IMR-90 (cell line): ENCODE measurements at regions not wholly inside any gene's neighbourhood (a gene's known extent, or its start where the extent isn't known, plus 50 kb on each side); places are given as distances from the start of the nearest gene placed in this dataset.

ENCODE experiments used
- ATAC-seq: fragments of 200-7000 bp; cut with Tn5 transposase; 2 replicates; pipeline ENCODE4 v1.9.1; 2020; ENCODE audit warnings: low read depth, mild to moderate bottlenecking, moderate library complexity
- BruUV-seq: library from RNA; stranded (reverse); fragments of 400-500 nt; replicated peaks from 2 replicates; lab custom pipeline; 2021; lab: Mats Ljungman, UMichigan
- CTCF ChIA-PET: fragments of 300-600 bp; formaldehyde crosslinking; extraction: SDS; loops from one replicate; lab custom pipeline; 2021; ENCODE audit warnings: antibody characterized with exemption; lab: Yijun Ruan, JAX
- POLR2A ChIA-PET: fragments of 300-600 bp; sonication (Branson Sonifier 250); formaldehyde crosslinking; loops from one replicate; lab custom pipeline; 2022; ENCODE audit warnings: antibody characterized with exemption; ENCODE audit not compliant: unreplicated experiment; lab: Charles Lee
- DNase-seq: peaks from one replicate; pipeline ENCODE4 v3.0.0; 2013
- H2AFZ ChIP-seq: replicated peaks from 2 replicates; pipeline ENCODE3; 2013; ENCODE audit warnings: low read length, mild to moderate bottlenecking; ENCODE audit not compliant: poor library complexity
- H2AK5ac ChIP-seq: 2 replicates; pipeline ENCODE4 v1.6.1; 2013; ENCODE audit warnings: low read depth, low read length, inconsistent platforms
- H2AK9ac ChIP-seq: replicated peaks from 2 replicates; pipeline ENCODE3; 2013; ENCODE audit warnings: mild to moderate bottlenecking, low read depth, low read length, moderate library complexity; ENCODE audit not compliant: poor library complexity
- H2BK120ac ChIP-seq: 2 replicates; pipeline ENCODE4 v1.6.1; 2013; ENCODE audit warnings: low read depth, low read length, inconsistent platforms
- H2BK15ac ChIP-seq: 3 replicates; pipeline ENCODE4 v1.6.1; 2013; ENCODE audit warnings: low read depth, low read length, inconsistent platforms
- H2BK20ac ChIP-seq: 2 replicates; pipeline ENCODE4 v1.6.1; 2013; ENCODE audit warnings: low read depth, mild to moderate bottlenecking, inconsistent platforms, low read length, moderate library complexity
- H2BK5ac ChIP-seq: 2 replicates; pipeline ENCODE4 v1.6.1; 2013; ENCODE audit warnings: mild to moderate bottlenecking, low read depth, low read length, inconsistent platforms; ENCODE audit not compliant: poor library complexity, severe bottlenecking
- H3K14ac ChIP-seq: replicated peaks from 2 replicates; pipeline ENCODE4 v1.6.1; 2013; ENCODE audit warnings: low read depth, low read length, inconsistent platforms
- H3K18ac ChIP-seq: 2 replicates; pipeline ENCODE4 v1.6.1; 2013; ENCODE audit warnings: low read depth, low read length, control low read depth
- H3K23ac ChIP-seq: 2 replicates; pipeline ENCODE4 v1.6.1; 2013; ENCODE audit warnings: low read depth, low read length, inconsistent platforms
- H3K27ac ChIP-seq: 2 replicates; pipeline ENCODE4 v1.5.1; 2013; ENCODE audit warnings: mild to moderate bottlenecking, control low read depth, low read length; ENCODE audit not compliant: insufficient read depth
- H3K27me3 ChIP-seq: 2 replicates; pipeline ENCODE4 v1.6.1; 2013; ENCODE audit warnings: low read length; ENCODE audit not compliant: control insufficient read depth, insufficient read depth
- H3K36me3 ChIP-seq: 2 replicates; pipeline ENCODE4 v1.6.1; 2013; ENCODE audit warnings: low read length, mixed read lengths; ENCODE audit not compliant: control insufficient read depth, insufficient read depth
- H3K4ac ChIP-seq: 2 replicates; pipeline ENCODE4 v1.6.1; 2013; ENCODE audit warnings: low read depth, low read length, inconsistent platforms
- H3K4me1 ChIP-seq: 2 replicates; pipeline ENCODE4 v1.6.1; 2013; ENCODE audit warnings: low read length, mixed read lengths; ENCODE audit not compliant: control insufficient read depth, insufficient read depth
- H3K4me2 ChIP-seq: 2 replicates; pipeline ENCODE4 v1.6.1; 2013; ENCODE audit warnings: low read depth, mild to moderate bottlenecking, control low read depth, low read length, moderate library complexity
- H3K4me3 ChIP-seq: 2 replicates; pipeline ENCODE4 v1.5.1; 2013; ENCODE audit warnings: low read depth, mild to moderate bottlenecking, control low read depth, low read length, moderate library complexity; ENCODE audit not compliant: insufficient read depth
- H3K56ac ChIP-seq: 2 replicates; pipeline ENCODE4 v1.6.1; 2013; ENCODE audit warnings: low read length, inconsistent platforms; ENCODE audit not compliant: insufficient read depth; ENCODE audit errors: extremely low read depth
- H3K79me1 ChIP-seq, 2 experiments: 2 replicates each; pipeline ENCODE4 v1.6.1; 2013; ENCODE audit warnings: low read length in 2 of 2, inconsistent platforms in 1 of 2, low read depth in 1 of 2
- H3K9ac ChIP-seq: 2 replicates; pipeline ENCODE4 v1.6.1; 2013; ENCODE audit warnings: low read depth, low read length, control low read depth
- H3K9me1 ChIP-seq: 2 replicates; pipeline ENCODE4 v1.6.1; 2013; ENCODE audit warnings: low read length, inconsistent platforms; ENCODE audit not compliant: insufficient read depth
- H3K9me3 ChIP-seq: 2 replicates; pipeline ENCODE4 v1.6.1; 2013; ENCODE audit warnings: low read length; ENCODE audit not compliant: control insufficient read depth, insufficient read depth
- H4K20me1 ChIP-seq: 2 replicates; pipeline ENCODE4 v1.6.1; 2013; ENCODE audit warnings: low read length, inconsistent platforms; ENCODE audit not compliant: insufficient read depth
- H4K5ac ChIP-seq: 2 replicates; pipeline ENCODE4 v1.6.1; 2013; ENCODE audit warnings: mild to moderate bottlenecking, low read depth, low read length, control low read depth
- H4K8ac ChIP-seq, 2 experiments: 2 replicates each; pipeline ENCODE4 v1.6.1; 2013; ENCODE audit warnings: low read depth in 2 of 2, low read length in 2 of 2, control low read depth in 1 of 2, inconsistent platforms in 1 of 2
- H4K91ac ChIP-seq: 2 replicates; pipeline ENCODE4 v1.6.1; 2013; ENCODE audit warnings: low read depth, low read length, inconsistent platforms; ENCODE audit not compliant: insufficient read depth
- CHD1 ChIP-seq: IDR thresholded peaks from 2 replicates; pipeline ENCODE4 v1.6.1; 2012; ENCODE audit warnings: low read depth, low read length, improper control_type of control experiment
- FOS ChIP-seq: fragments of 150-350 bp; IDR thresholded peaks from 2 replicates; pipeline ENCODE4 v1.6.1; 2016; ENCODE audit warnings: low read depth, low read length
- MAZ ChIP-seq: IDR thresholded peaks from 2 replicates; pipeline ENCODE4 v1.6.1; 2012; ENCODE audit warnings: low read depth, mild to moderate bottlenecking, low read length, improper control_type of control experiment, moderate library complexity, borderline replicate concordance
- RAD21 ChIP-seq: IDR thresholded peaks from 2 replicates; pipeline ENCODE4 v1.6.1; 2012; ENCODE audit warnings: low read length, improper control_type of control experiment
- RCOR1 ChIP-seq: IDR thresholded peaks from 2 replicates; pipeline ENCODE4 v1.6.1; 2012; ENCODE audit warnings: mild to moderate bottlenecking, low read length, improper control_type of control experiment; ENCODE audit not compliant: insufficient replicate concordance
- RFX5 ChIP-seq: IDR thresholded peaks from 2 replicates; pipeline ENCODE4 v1.8.0; 2012; ENCODE audit warnings: low read depth, mild to moderate bottlenecking, low read length, moderate library complexity
- WGBS, 2 experiments: methylation state at CpG; one replicate each; pipeline versions ENCODE4 v1.1.5 to v1.1.7; 2013; ENCODE audit warnings: missing lambda C conversion rate in 2 of 2; ENCODE audit not compliant: insufficient read length in 1 of 2; ENCODE audit errors: extremely low coverage in 2 of 2; 5-methylcytosine and 5-hydroxymethylcytosine counted together
- dilution Hi-C: fragments of 300-500 bp; cut with HindIII; formaldehyde crosslinking; loops from one replicate; pipeline ENCODE4 v1.14.3; 2018; ENCODE audit warnings: low sequenced_read_pairs; ENCODE audit not compliant: unreplicated experiment
- in situ Hi-C: fragments of 300-500 bp; cut with MboI; formaldehyde crosslinking; loops from 3 replicates; pipeline ENCODE4 v1.14.3; 2019; ENCODE audit warnings: low sequenced_read_pairs, inconsistent platforms, mixed read lengths
- intact Hi-C: fragments of 100-400 bp; cut with micrococcal nuclease; formaldehyde crosslinking; loops from 2 replicates; pipeline ENCODE4 v1.10.0; 2022
- TF ChIP-seq, protein P1 (sequence below): conservative IDR thresholded peaks from 2 replicates; pipeline ENCODE4 v1.5.1; 2012; ENCODE audit warnings: mild to moderate bottlenecking, low read depth, low read length, improper control_type of control experiment

GRCh38 chr4:34269613-34270012, 1974.7 kb downstream of the ARAP2 start:
- Histone ChIP-seq H4K8ac (no peak overlapping the region), H4K5ac (no peak overlapping the region), H3K36me3 (no peaks in the 10 kb centered on the region), H3K18ac (no peak overlapping the region), H3K27ac (no peak overlapping the region), H3K4me2 (no peak overlapping the region), H2BK5ac (no peak overlapping the region), H3K9ac (no peak overlapping the region), H3K4me1 (no peaks in the 10 kb centered on the region), H3K14ac (no peak overlapping the region), H2BK120ac (no peak overlapping the region), H3K4me3 (no peak overlapping the region), H3K79me1 (no peaks in the 10 kb centered on the region), H3K23ac (no peak overlapping the region), H3K9me3 (no peaks in the 10 kb centered on the region), H3K56ac (no peak overlapping the region), H2AFZ (no peak overlapping the region), H4K91ac (no peak overlapping the region), H4K20me1 (no peaks in the 10 kb centered on the region), H2AK5ac (no peak overlapping the region), H3K9me1 (no peaks in the 10 kb centered on the region), H3K27me3 (no peaks in the 10 kb centered on the region), H2AK9ac (no peak overlapping the region), H2BK20ac (no peak overlapping the region), H2BK15ac (no peak overlapping the region), H3K4ac (no peak overlapping the region)
- WGBS, 2 experiments = no CpG with 5 or more reads among the region's 1 CpG
- POLR2A ChIA-PET = no interaction called here
- TF ChIP-seq CHD1 (no peak), RAD21 (no peak), RFX5 (no peak), MAZ (no peak), FOS (no peak), RCOR1 (no peak)
- TF ChIP-seq, protein P1, sequence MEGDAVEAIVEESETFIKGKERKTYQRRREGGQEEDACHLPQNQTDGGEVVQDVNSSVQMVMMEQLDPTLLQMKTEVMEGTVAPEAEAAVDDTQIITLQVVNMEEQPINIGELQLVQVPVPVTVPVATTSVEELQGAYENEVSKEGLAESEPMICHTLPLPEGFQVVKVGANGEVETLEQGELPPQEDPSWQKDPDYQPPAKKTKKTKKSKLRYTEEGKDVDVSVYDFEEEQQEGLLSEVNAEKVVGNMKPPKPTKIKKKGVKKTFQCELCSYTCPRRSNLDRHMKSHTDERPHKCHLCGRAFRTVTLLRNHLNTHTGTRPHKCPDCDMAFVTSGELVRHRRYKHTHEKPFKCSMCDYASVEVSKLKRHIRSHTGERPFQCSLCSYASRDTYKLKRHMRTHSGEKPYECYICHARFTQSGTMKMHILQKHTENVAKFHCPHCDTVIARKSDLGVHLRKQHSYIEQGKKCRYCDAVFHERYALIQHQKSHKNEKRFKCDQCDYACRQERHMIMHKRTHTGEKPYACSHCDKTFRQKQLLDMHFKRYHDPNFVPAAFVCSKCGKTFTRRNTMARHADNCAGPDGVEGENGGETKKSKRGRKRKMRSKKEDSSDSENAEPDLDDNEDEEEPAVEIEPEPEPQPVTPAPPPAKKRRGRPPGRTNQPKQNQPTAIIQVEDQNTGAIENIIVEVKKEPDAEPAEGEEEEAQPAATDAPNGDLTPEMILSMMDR = no peak
- intact Hi-C loops (no loop called here), dilution Hi-C loops (no loop called here), in situ Hi-C loops (no loop called here)
- ATAC-seq (no peak), DNase-seq (no peak)
- BruUV-seq = no TSS peak
- CTCF ChIA-PET = no interaction called here
